GM12891 (cell line): ENCODE measurements at regions not wholly inside any gene's neighbourhood (a gene's known extent, or its start where the extent isn't known, plus 50 kb on each side); places are given as distances from the start of the nearest gene placed in this dataset.

ENCODE experiments used
- POLR2A ChIP-seq: IDR thresholded peaks from 2 replicates; pipeline ENCODE4 v1.6.1; 2011; ENCODE audit warnings: low read depth, low read length, control low read depth
- POLR2AphosphoS5 ChIP-seq: IDR thresholded peaks from 2 replicates; pipeline ENCODE4 v1.6.1; 2011; ENCODE audit warnings: low read depth, low read length, control low read depth
- POU2F2 ChIP-seq: IDR thresholded peaks from 2 replicates; pipeline ENCODE4 v1.6.1; 2011; ENCODE audit warnings: low read depth, mild to moderate bottlenecking, control low read depth, low read length, moderate library complexity
- SPI1 ChIP-seq: IDR thresholded peaks from 2 replicates; pipeline ENCODE4 v1.6.1; 2011; ENCODE audit warnings: low read depth, low read length, control low read depth

DNA sequence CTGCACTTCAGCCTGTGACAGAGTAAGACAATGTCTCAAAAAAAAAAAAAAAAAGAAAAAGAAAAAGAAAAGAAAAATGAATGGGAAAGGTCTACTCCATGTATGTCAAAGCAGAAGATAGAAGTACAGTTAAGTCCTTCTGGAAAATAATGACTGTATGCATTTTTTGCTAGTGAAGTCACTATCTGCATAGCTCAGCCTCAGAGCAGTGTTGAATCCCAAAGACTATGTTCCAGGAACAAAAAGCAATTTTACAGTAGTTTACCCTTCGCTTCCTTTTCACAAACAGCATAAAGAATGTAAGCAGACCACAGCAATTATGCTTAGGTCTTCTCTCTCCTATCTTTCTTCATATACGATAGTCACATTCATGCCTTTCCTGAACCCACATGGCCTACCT lies 497.4 kb downstream of the CMPK2 start:
- TF ChIP-seq POU2F2, result no peak
- no peak for TF ChIP-seq POLR2A
- no peak for TF ChIP-seq POLR2AphosphoS5
- no peak for TF ChIP-seq SPI1
